Activated naive CD8-positive, alpha-beta T cell treated with anti-CD3 and anti-CD28 coated beads for 36 hours (primary cell): ENCODE measurements at regions not wholly inside any gene's neighbourhood (a gene's known extent, or its start where the extent isn't known, plus 50 kb on each side); places are given as distances from the start of the nearest gene placed in this dataset.

Experiments
- DNase-seq: peaks from one replicate; pipeline ENCODE4 v3.0.0; 2021
- H3K27ac Mint-ChIP-seq: one replicate; pipeline ENCODE4 v1.8.0; 2022; ENCODE audit warnings: mild to moderate bottlenecking, moderate library complexity, mixed read lengths
- H3K27me3 Mint-ChIP-seq: one replicate; pipeline ENCODE4 v1.8.0; 2022; ENCODE audit warnings: mild to moderate bottlenecking, mixed read lengths
- H3K36me3 Mint-ChIP-seq: one replicate; pipeline ENCODE4 v1.8.0; 2021; ENCODE audit warnings: mild to moderate bottlenecking, mixed read lengths
- H3K4me1 Mint-ChIP-seq: one replicate; pipeline ENCODE4 v1.8.0; 2021; ENCODE audit warnings: mixed read lengths
- H3K4me3 Mint-ChIP-seq: one replicate; pipeline ENCODE4 v1.8.0; 2022; ENCODE audit warnings: mild to moderate bottlenecking, moderate library complexity, mixed read lengths
- H3K9me3 Mint-ChIP-seq: one replicate; pipeline ENCODE4 v1.8.0; 2022; ENCODE audit warnings: mixed read lengths

- Mint-ChIP-seq H3K27ac (no peak overlapping the region), H3K4me3 (no peak overlapping the region), H3K27me3 (no peaks in the 10 kb centered on the region), H3K4me1 (no peaks in the 10 kb centered on the region), H3K36me3 (no peaks in the 10 kb centered on the region), H3K9me3 (no peaks in the 10 kb centered on the region)
- DNase-seq, result no peak
Observed at GRCh38 chr2:41527525-41528323, 520.1 kb upstream of the PKDCC start.

DNA sequence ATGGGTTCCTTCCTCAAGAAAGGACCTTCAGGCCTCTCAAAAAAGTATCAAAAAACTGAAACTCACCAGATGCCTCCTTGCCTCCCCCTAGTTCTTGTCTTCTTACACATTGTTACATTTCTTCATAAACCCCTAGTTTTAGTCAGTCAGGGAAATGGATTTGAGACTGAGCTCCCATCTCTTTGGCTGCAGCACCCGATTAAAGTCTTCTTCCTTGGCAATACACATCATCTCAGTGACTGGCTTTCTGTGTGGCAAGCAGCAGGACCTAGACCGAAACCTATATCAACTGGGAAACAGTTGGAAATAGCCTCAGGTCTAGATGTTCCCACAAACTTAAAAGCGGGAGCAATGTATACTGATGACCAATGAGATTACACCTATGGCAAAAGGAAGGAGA, 512.2 kb upstream of the PKDCC start:
- DNase-seq, result no peak
- Mint-ChIP-seq H3K4me3 (no peak overlapping the region), H3K36me3 (no peaks in the 10 kb centered on the region), H3K9me3 (peaks cover 4% of the 10 kb centered on the region), H3K27me3 (no peaks in the 10 kb centered on the region), H3K4me1 (no peaks in the 10 kb centered on the region), H3K27ac (no peak overlapping the region)

- Mint-ChIP-seq H3K27ac (no peak overlapping the region), H3K9me3 (peaks cover 3% of the 10 kb centered on the region), H3K4me1 (no peaks in the 10 kb centered on the region), H3K36me3 (no peaks in the 10 kb centered on the region), H3K4me3 (no peak overlapping the region), H3K27me3 (no peaks in the 10 kb centered on the region)
- no peak for DNase-seq
Observed at GRCh38 chr2:41540272-41540998, 507.4 kb upstream of the PKDCC start.

- H3K9me3 Mint-ChIP-seq, result no peaks in the 10 kb centered on the region
- H3K36me3 Mint-ChIP-seq, result no peaks in the 10 kb centered on the region
- no peaks in the 10 kb centered on the region for H3K4me1 Mint-ChIP-seq
- H3K27ac Mint-ChIP-seq, result no peak overlapping the region
- peaks cover 3% of the 10 kb centered on the region for H3K27me3 Mint-ChIP-seq
- H3K4me3 Mint-ChIP-seq, result no peak overlapping the region
- no peak for DNase-seq
Observed at GRCh38 chr2:41543726-41544125, 504.1 kb upstream of the PKDCC start.

DNA sequence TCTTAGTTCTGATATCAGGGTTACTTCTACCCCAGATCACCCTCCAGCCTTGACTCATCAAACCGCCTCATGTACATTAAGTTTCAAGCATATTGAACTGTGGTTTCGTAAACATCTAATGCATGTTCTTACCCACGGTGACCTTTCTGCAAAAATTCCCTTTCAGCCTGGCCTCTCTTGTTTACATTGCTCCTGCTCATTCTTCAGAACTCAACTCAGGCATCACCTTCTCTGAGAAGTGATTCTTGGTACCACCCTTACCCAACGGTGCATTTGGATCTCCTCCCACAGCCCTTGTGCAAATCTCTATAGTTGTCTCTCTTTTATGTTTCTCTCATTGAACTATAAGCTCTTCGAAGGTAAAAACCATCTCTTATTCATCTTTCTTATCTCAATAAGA, 503.1 kb upstream of the PKDCC start:
- Mint-ChIP-seq H3K9me3 (no peaks in the 10 kb centered on the region), H3K27me3 (peaks cover 3% of the 10 kb centered on the region), H3K27ac (no peak overlapping the region), H3K4me1 (no peaks in the 10 kb centered on the region), H3K4me3 (no peak overlapping the region), H3K36me3 (no peaks in the 10 kb centered on the region)
- no peak for DNase-seq

DNA sequence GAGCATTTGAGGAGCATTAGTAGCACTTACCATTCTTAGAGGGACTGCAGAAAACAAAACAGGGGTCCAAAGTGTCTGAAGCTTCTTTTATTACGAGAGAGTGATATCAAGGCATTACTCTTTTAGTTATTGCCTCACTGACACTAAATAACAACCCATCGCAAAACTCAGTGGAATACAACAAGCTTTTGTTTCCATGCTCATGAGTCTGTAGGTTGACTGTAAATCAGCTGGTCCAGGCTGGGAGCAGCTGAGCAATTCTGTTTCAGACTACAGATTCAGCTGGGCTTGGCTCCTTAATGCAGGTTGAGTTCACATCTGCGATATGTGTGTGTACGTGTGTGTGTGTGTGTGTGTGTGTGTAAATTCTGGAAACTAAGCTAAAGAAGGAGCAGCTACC, 501.8 kb upstream of the PKDCC start:
- H3K36me3 Mint-ChIP-seq, result no peaks in the 10 kb centered on the region
- DNase-seq, result no peak
- H3K4me3 Mint-ChIP-seq, result no peak overlapping the region
- no peaks in the 10 kb centered on the region for H3K4me1 Mint-ChIP-seq
- no peak overlapping the region for H3K27ac Mint-ChIP-seq
- peaks cover 3% of the 10 kb centered on the region for H3K27me3 Mint-ChIP-seq
- no peaks in the 10 kb centered on the region for H3K9me3 Mint-ChIP-seq

DNA sequence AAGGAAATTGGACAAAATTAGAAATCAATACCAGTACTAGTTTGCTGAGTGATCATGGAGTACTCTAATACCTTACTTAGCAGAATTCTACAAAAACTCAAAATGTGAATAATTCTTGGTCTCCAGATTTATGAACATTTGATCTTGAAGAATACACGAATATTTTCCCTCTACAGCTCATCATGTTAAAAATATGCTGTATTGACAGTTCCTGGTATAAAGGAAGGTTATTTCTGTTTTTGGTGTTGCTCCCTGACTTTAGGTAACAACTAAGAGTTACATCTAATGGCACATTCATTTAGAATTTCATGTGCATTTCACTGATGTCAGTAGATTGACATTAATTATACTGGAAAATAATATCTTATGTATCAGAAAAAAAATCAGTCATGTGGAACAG, 479.2 kb upstream of the PKDCC start:
- Mint-ChIP-seq H3K9me3 (peaks cover 2% of the 10 kb centered on the region), H3K4me1 (no peaks in the 10 kb centered on the region), H3K36me3 (no peaks in the 10 kb centered on the region), H3K4me3 (no peak overlapping the region), H3K27ac (no peak overlapping the region), H3K27me3 (peaks cover 4% of the 10 kb centered on the region)
- DNase-seq, result no peak

DNA sequence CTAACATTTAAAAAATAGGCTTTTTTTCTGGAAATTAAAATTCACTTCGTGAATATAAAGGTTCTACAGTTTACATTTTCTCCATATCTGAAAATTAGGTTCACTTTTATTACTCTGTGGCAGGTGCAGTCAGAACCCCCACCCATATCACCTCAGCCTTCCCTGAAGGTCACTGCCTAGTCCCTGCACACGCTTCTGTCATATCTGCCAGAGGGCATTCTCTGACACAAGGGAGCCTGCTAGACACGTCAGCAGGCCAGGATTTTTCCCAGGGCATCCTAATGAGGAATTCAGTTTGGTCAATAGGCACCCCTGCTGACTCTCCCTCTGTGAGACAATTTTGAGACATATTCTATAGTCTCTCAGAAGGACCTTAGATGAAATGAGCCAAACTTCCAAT, 475.7 kb upstream of the PKDCC start:
- Mint-ChIP-seq H3K27ac (no peak overlapping the region), H3K4me3 (no peak overlapping the region), H3K27me3 (peaks cover 4% of the 10 kb centered on the region), H3K4me1 (no peaks in the 10 kb centered on the region), H3K9me3 (peaks cover 2% of the 10 kb centered on the region), H3K36me3 (no peaks in the 10 kb centered on the region)
- DNase-seq, result no peak

GRCh38 chr2:41576423-41576822, 471.4 kb upstream of the PKDCC start:
- H3K36me3 Mint-ChIP-seq, result no peaks in the 10 kb centered on the region
- H3K27ac Mint-ChIP-seq, result no peak overlapping the region
- no peaks in the 10 kb centered on the region for H3K4me1 Mint-ChIP-seq
- H3K4me3 Mint-ChIP-seq, result no peak overlapping the region
- DNase-seq, result no peak
- no peaks in the 10 kb centered on the region for H3K9me3 Mint-ChIP-seq
- H3K27me3 Mint-ChIP-seq, result peaks cover 3% of the 10 kb centered on the region

- no peak for DNase-seq
- peaks cover 16% of the 10 kb centered on the region for H3K9me3 Mint-ChIP-seq
Observed at GRCh38 chr2:41579806-41580205, 468.0 kb upstream of the PKDCC start.

GRCh38 chr2:41580806-41581205, 467.0 kb upstream of the PKDCC start:
- H3K36me3 Mint-ChIP-seq, result no peaks in the 10 kb centered on the region
- no peak overlapping the region for H3K27ac Mint-ChIP-seq
- H3K4me3 Mint-ChIP-seq, result no peak overlapping the region
- DNase-seq, result no peak
- peaks cover 3% of the 10 kb centered on the region for H3K27me3 Mint-ChIP-seq
- H3K9me3 Mint-ChIP-seq, result peaks cover 17% of the 10 kb centered on the region
- H3K4me1 Mint-ChIP-seq, result no peaks in the 10 kb centered on the region

More at GRCh38 chr2:41579806-41580205, 468.0 kb upstream of the PKDCC start:
- Mint-ChIP-seq H3K4me3 (no peak overlapping the region), H3K4me1 (no peaks in the 10 kb centered on the region), H3K36me3 (no peaks in the 10 kb centered on the region), H3K27ac (no peak overlapping the region), H3K27me3 (peaks cover 3% of the 10 kb centered on the region)

DNA sequence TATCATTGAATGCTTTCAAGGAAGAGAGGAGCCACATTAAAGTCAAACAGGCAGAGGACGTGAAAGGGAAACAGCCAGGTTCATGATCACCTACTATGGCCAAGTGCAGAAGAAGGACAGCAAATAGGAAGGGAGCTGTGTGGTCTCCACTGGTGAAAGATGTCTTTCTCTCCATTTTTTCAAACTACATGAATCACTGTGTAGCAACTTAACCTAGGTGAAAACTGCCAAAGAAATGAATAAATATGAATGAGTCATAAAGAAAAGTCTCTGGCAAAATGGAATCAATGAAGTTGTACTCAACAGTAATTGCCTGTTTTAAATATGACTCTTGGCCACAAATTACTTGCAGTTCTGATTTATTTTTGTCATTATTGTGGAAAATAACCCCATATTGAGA, 452.6 kb upstream of the PKDCC start:
- no peaks in the 10 kb centered on the region for H3K27me3 Mint-ChIP-seq
- DNase-seq, result no peak
- H3K9me3 Mint-ChIP-seq, result no peaks in the 10 kb centered on the region
- H3K36me3 Mint-ChIP-seq, result no peaks in the 10 kb centered on the region
- H3K4me1 Mint-ChIP-seq, result no peaks in the 10 kb centered on the region
- no peak overlapping the region for H3K27ac Mint-ChIP-seq
- no peak overlapping the region for H3K4me3 Mint-ChIP-seq

- Mint-ChIP-seq H3K4me1 (no peaks in the 10 kb centered on the region), H3K9me3 (no peaks in the 10 kb centered on the region), H3K36me3 (no peaks in the 10 kb centered on the region), H3K4me3 (no peak overlapping the region), H3K27me3 (no peaks in the 10 kb centered on the region), H3K27ac (no peak overlapping the region)
- no peak for DNase-seq
Observed at GRCh38 chr2:41597680-41598079, 450.1 kb upstream of the PKDCC start.

DNA sequence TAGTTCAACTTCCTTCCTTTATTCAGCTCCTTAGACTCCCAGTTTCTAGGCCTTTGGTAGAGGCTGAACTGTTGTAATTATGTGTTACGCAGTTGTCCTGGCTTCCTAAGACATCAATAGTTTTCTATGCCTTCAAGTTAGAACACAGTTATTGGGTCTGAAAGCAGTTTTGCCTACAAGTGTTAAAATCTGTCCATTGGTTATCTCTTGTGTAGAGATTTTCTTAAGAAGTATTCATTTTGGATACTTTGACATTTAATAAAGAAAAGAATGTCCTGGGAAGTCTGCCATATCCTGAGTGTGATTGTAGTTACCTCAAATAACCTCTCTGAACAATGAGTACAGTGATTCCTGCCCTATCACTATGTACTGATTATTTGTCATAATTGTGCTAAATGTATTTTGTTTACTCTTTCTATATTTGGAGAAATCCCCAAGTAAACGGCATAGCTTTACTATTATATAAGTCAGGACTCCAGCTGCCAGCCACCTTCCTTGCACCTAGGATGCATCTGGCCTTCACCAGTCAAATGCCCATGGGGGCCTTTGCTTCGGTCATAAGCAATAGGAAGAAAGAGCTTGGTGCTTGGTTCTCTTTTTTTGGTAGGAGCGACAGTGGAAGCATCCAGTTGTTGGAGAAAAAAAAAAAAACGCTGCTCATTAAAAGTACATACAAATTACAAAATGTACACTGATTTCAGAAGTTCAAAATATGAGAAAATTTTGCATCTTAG, 449.5 kb upstream of the PKDCC start:
- H3K27ac Mint-ChIP-seq, result no peak overlapping the region
- H3K27me3 Mint-ChIP-seq, result no peaks in the 10 kb centered on the region
- no peaks in the 10 kb centered on the region for H3K4me1 Mint-ChIP-seq
- H3K9me3 Mint-ChIP-seq, result no peaks in the 10 kb centered on the region
- DNase-seq, result no peak
- no peaks in the 10 kb centered on the region for H3K36me3 Mint-ChIP-seq
- H3K4me3 Mint-ChIP-seq, result no peak overlapping the region

DNA sequence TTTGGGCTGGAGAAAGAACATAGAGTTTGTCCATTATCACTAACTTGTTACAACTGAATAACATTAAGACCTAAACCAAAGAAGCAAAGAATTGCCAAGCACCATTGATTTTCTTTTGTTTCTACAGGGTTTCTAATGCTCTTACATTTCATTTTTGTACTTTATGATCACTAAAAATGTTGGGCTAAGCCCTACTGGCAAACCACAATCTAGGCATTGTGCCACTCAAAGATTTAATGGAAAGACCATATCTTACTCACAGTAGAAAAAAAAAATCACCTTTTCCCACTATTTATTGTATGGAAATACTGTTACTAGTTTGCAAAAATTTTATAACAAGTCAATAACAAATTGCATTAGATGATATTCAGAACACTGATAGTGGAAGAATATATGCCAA, 447.4 kb upstream of the PKDCC start:
- DNase-seq, result no peak
- Mint-ChIP-seq H3K9me3 (no peaks in the 10 kb centered on the region), H3K27ac (no peak overlapping the region), H3K27me3 (no peaks in the 10 kb centered on the region), H3K4me1 (no peaks in the 10 kb centered on the region), H3K4me3 (no peak overlapping the region), H3K36me3 (no peaks in the 10 kb centered on the region)
